ENCODE measurements at regions not wholly inside any gene's neighbourhood (a gene's known extent, or its start where the extent isn't known, plus 50 kb on each side); places are given as distances from the start of the nearest gene placed in this dataset.

- no peak overlapping the region for H3K4me2 ChIP-seq (ENCODE audit: low read length)
These were observed 125.8 kb upstream of the GAREM1 start for GRCh38 chr18:32596501-32596900.

DNA sequence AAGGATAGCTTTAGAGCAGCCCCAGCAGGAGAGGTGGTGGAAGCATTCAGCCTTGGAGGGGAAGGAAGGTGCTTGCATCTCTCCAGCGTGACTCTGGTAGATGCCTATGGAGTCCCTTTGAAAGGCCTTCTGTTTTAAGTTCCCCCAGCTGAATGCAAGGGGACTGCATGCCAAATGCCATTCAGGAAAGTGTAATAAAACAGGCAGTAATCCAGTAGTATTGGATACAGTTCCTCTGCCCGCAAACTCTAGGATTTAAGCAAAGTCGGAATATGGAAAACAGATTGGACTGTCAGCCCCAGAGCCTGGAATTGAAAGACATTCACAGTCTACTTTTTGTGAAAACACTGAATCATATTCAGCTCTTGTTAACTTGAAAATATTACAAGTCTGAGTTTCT, 125.2 kb upstream of the GAREM1 start:
- Histone ChIP-seq H3K27me3 (ENCODE audit: insufficient read depth, low read depth, low read length) (no peaks in the 10 kb centered on the region), H3K4me2 (ENCODE audit: low read length) (no peak overlapping the region), H3K36me3 (ENCODE audit: insufficient read depth, low read length) (no peaks in the 10 kb centered on the region), H3K27ac (ENCODE audit: low read length) (no peak overlapping the region), H3K4me3 (ENCODE audit: low read length) (no peak overlapping the region), H2AFZ (ENCODE audit: low read depth, low read length) (no peak overlapping the region), H3K9me2 (ENCODE audit: insufficient read depth, low read length) (no peaks in the 10 kb centered on the region), H3F3A (ENCODE audit: insufficient read depth, low read length, poor library complexity, severe bottlenecking) (no peaks in the 10 kb centered on the region), H4K20me1 (ENCODE audit: insufficient read depth) (no peaks in the 10 kb centered on the region), H3K9ac (ENCODE audit: low read length) (no peak overlapping the region), H3K9me3 (ENCODE audit: low read length) (no peaks in the 10 kb centered on the region), H3K79me2 (replicated peaks; ENCODE audit: insufficient read depth, low read length) (no peaks in the 10 kb centered on the region)
- TF ChIP-seq CTCF (IDR thresholded peaks at IDR 0.05; ENCODE audit: poor library complexity, severe bottlenecking) (no peak), EZH2 (IDR thresholded peaks at IDR 0.05; ENCODE audit: borderline replicate concordance, insufficient read depth, low read length, poor library complexity, severe bottlenecking) (no peak), POLR2AphosphoS5 (IDR thresholded peaks at IDR 0.05) (no peak), SMC3 (conservative IDR thresholded peaks at IDR 0.05; ENCODE audit: poor library complexity) (no peak), EP300 (conservative IDR thresholded peaks at IDR 0.05; ENCODE audit: poor library complexity, severe bottlenecking) (no peak), MXI1 (conservative IDR thresholded peaks at IDR 0.05; ENCODE audit: poor library complexity, severe bottlenecking) (no peak), RAD21 (conservative IDR thresholded peaks at IDR 0.05) (no peak), TAF1 (IDR thresholded peaks at IDR 0.05; ENCODE audit: low read depth) (no peak)
- TF ChIP-seq, protein P1, sequence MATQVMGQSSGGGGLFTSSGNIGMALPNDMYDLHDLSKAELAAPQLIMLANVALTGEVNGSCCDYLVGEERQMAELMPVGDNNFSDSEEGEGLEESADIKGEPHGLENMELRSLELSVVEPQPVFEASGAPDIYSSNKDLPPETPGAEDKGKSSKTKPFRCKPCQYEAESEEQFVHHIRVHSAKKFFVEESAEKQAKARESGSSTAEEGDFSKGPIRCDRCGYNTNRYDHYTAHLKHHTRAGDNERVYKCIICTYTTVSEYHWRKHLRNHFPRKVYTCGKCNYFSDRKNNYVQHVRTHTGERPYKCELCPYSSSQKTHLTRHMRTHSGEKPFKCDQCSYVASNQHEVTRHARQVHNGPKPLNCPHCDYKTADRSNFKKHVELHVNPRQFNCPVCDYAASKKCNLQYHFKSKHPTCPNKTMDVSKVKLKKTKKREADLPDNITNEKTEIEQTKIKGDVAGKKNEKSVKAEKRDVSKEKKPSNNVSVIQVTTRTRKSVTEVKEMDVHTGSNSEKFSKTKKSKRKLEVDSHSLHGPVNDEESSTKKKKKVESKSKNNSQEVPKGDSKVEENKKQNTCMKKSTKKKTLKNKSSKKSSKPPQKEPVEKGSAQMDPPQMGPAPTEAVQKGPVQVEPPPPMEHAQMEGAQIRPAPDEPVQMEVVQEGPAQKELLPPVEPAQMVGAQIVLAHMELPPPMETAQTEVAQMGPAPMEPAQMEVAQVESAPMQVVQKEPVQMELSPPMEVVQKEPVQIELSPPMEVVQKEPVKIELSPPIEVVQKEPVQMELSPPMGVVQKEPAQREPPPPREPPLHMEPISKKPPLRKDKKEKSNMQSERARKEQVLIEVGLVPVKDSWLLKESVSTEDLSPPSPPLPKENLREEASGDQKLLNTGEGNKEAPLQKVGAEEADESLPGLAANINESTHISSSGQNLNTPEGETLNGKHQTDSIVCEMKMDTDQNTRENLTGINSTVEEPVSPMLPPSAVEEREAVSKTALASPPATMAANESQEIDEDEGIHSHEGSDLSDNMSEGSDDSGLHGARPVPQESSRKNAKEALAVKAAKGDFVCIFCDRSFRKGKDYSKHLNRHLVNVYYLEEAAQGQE (IDR thresholded peaks at IDR 0.05; ENCODE audit: borderline replicate concordance) = no peak

More at GRCh38 chr18:32596501-32596900, 125.8 kb upstream of the GAREM1 start:
- H3F3A ChIP-seq (ENCODE audit: insufficient read depth, low read length, poor library complexity, severe bottlenecking) = no peaks in the 10 kb centered on the region
- no peak overlapping the region for H2AFZ ChIP-seq (ENCODE audit: low read depth, low read length)
- no peaks in the 10 kb centered on the region for H3K9me3 ChIP-seq (ENCODE audit: low read length)
- H3K9me2 ChIP-seq (ENCODE audit: insufficient read depth, low read length) = no peaks in the 10 kb centered on the region
- H3K4me3 ChIP-seq (ENCODE audit: low read length) = no peak overlapping the region
- no peaks in the 10 kb centered on the region for H3K36me3 ChIP-seq (ENCODE audit: insufficient read depth, low read length)
- no peaks in the 10 kb centered on the region for H3K27me3 ChIP-seq (ENCODE audit: insufficient read depth, low read depth, low read length)
- H3K9ac ChIP-seq (ENCODE audit: low read length) = no peak overlapping the region
- H4K20me1 ChIP-seq (ENCODE audit: insufficient read depth) = no peaks in the 10 kb centered on the region
- TF ChIP-seq POLR2AphosphoS5 (IDR thresholded peaks at IDR 0.05) (no peak), MXI1 (conservative IDR thresholded peaks at IDR 0.05; ENCODE audit: poor library complexity, severe bottlenecking) (no peak), EP300 (conservative IDR thresholded peaks at IDR 0.05; ENCODE audit: poor library complexity, severe bottlenecking) (no peak), RAD21 (conservative IDR thresholded peaks at IDR 0.05) (no peak), EZH2 (IDR thresholded peaks at IDR 0.05; ENCODE audit: borderline replicate concordance, insufficient read depth, low read length, poor library complexity, severe bottlenecking) (no peak), SMC3 (conservative IDR thresholded peaks at IDR 0.05; ENCODE audit: poor library complexity) (no peak), CTCF (IDR thresholded peaks at IDR 0.05; ENCODE audit: poor library complexity, severe bottlenecking) (no peak), TAF1 (IDR thresholded peaks at IDR 0.05; ENCODE audit: low read depth) (no peak)
- TF ChIP-seq, protein P1 (IDR thresholded peaks at IDR 0.05; ENCODE audit: borderline replicate concordance) = no peak
- no peaks in the 10 kb centered on the region for H3K79me2 ChIP-seq (replicated peaks; ENCODE audit: insufficient read depth, low read length)
- H3K27ac ChIP-seq (ENCODE audit: low read length) = no peak overlapping the region

Measured in neural cell (in vitro differentiated cells).